CD4-positive, alpha-beta T cell treated with Interleukin-21 for 1 hour (primary cell): ENCODE measurements at regions not wholly inside any gene's neighbourhood (a gene's known extent, or its start where the extent isn't known, plus 50 kb on each side); places are given as distances from the start of the nearest gene placed in this dataset.

Experiments
- DNase-seq: peaks from one replicate; pipeline ENCODE4 v3.0.0-alpha.2; 2020

DNA sequence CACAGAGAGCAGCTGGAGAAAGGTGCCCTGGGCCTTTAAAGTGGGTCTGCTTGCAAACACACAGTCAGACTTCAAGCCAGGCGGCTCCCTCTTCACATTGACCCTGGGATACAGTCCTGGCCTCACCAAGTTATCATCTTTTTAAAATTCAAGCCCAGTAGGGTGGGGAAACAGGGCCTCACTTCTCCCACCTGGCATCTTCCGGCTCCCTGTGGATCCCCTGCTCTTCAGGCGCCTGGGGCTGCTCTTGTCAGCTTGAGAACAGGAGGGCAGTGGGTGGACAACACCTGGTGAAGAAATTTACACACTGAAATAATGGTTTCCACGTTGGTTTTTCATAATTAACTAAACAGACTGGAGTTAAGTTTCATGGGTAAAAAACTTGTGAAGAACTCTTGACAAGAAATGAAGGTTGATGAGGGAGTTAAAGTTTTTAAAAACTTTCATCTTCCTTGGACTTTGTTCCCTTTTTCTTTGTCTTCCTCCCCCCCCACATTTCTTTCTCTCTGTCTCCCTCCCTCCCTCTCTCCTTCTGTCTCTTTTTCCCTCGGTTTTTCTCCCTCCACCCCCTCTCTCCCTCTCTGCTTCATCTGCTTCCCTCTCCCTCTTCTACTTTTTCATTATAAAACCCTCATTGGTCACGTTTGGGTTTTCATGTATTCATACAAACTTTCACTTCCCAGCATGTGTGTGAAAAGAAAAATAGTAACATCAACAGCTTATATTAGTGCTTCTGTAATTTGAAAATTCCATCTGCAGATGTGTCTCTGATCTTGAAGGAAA, 219.6 kb downstream of the DMRT2 start:
- DNase-seq: no peak

DNA sequence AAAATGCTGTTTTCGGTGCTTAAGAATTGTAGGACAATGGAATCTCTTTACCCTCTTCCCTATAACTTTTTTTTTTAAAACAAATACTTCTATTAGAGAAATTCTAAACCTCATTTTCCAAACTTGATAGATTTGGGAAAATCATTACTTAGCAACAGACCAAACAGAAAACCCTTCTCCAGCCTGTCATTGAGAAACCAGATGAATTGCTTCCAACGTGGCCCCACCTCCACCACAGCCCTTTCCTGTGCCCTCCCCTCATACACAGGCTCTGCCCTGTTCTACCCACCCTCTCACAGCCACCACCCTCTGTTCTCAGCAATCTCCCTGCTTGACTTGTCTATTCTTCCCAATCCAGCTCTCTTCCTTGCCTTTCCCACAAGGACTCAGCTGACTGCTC, 221.2 kb downstream of the DMRT2 start:
- no peak for DNase-seq

DNA sequence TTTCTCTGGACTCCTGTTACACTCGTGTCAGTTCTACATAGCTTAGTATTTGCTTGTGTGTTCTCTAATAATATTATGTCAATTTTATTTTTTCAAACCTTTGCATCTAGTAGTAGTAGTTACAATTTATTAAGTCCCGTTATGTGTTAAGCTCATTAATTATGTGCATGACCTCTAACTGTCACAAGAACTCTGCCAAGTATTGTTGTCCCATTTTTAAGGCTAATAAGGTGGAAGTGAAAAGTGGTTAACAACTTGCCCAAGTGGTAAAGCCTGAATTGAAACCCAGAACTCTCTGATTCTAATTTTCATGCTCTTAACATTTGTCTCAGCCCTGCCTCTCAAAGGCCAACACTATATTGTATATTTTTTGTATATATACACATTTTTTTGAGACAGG, 221.6 kb downstream of the DMRT2 start:
- no peak for DNase-seq

DNA sequence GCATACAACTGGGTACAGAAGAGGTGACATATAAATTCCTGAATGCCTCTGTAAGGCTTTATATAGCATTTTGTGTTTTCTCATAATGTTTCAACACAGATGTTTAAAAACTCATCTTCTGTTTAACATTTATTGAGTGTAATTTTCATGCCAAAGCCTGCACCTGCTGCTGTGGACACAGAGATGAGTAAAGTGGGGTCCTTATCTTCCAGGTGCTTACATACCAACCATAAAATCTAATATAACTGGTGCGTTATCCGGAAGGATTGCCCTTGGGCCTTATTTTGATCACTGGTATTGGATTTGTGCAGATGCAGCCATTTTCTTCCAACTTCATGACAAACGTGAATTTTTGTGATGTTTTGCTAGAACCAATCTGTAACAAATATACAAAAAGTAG, 222.3 kb downstream of the DMRT2 start:
- no peak for DNase-seq

DNA sequence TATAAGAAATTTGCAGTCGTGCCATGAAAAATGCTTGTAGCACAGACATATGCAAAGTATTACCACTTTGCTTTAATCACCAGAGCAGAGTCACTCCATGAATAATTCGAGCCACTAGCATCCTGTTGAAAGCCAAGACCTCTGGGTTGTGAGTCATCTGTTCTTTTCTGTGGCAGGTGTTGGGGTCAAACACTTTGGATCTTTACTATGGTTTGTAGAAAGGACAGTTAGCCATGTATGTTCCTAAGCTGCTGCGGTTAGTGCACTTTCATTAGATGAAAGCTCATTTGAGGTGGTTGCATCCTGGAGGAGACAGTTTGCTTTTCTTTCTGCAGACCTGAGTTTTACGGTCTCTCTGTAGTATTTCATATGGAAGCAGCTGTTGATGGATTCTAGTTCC, 223.7 kb downstream of the DMRT2 start:
- DNase-seq: no peak

DNA sequence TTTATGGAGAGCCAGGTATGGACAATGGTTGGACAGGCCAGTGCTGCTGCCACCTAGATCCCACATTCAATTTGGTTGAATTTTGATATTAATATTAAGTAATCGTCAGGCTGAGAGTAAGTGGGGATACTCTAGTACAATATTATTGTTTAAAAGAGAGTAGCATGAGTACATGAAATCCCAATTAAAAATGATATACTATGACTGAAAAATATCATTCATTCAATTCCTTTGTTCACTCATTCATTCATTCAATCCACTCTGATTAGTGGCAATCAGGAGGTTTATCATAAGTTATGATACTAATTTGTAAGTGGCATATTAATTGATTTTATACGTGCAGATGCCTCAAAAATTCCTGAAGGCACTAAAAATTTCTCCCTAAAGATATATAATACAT, 224.2 kb downstream of the DMRT2 start:
- no peak for DNase-seq

DNA sequence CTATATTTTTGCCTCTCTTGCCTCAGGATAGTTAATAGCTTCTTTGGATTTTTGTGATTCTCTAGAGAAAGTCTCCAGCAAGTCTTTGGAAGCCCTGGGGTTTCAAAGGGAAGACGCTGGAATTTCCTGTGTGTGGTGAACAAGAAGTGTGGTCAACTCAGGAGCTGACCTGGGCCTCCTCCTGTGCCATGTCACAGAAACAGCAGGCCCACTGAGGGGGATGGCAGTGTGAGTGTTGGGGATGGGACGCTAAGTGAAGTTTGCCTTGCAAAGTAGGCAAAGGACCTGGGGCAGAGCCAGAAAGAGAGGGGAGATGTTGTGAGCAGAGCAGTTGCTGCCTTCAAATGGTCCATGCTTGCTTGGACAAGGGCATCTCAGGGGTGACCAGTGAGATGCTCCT, 226.3 kb downstream of the DMRT2 start:
- no peak for DNase-seq

DNA sequence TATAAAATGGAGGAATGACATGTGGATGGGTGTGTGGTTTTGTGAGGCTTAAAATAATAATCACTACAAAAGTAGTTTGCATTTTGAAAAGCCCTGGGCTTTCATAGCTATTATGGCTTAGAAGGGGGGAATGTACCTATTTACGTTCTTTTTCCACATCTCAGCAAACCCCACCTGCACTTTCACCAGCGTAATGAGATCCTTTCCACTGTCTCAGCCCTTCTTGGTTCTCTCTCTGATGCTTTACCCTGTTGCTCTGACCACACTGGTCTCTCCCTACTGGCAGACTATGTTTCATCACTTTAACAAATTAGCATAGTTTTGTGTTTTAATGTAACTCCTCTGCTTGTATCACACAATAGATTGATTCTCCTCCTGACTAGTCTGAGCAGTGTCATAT, 234.6 kb downstream of the DMRT2 start:
- DNase-seq: no peak

DNA sequence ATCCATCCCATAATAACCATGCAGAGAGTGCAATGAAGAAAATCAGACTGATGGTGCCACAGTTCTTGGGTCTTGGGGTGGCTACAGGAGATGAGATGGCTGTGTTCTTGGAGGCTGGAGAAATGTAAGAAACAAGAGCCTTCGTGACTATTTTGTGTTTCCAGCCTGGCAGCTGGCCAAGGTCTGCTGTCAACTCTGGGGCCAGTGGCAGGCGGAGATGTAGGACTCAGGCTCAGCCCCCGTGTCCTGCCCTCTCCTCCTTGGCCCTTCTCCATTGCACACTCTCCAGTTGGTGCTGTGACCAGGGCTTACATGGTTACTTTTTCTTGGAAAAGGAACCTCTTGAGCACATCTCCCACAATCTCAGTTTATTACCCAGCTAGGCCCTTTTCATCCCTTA, 235.4 kb downstream of the DMRT2 start:
- no peak for DNase-seq

DNA sequence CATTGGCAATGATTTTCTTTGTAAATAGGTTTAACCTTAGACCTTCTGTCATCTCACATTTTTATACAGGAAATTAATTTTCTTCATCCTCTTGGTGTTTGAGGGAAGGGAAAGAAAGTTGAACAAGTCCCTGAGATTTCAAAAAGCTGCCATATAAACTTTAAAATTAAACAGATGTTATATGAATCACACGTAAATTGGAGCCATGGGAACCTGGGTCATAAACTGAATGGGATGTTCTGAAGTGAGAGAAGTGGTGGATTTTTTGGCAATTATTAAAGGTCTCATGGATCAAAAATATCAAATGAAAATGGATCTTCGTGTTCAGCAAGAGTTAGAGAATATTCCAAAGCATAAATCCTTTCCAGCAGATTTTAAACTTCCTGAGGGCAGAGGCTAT, 242.2 kb downstream of the DMRT2 start:
- DNase-seq: no peak

DNA sequence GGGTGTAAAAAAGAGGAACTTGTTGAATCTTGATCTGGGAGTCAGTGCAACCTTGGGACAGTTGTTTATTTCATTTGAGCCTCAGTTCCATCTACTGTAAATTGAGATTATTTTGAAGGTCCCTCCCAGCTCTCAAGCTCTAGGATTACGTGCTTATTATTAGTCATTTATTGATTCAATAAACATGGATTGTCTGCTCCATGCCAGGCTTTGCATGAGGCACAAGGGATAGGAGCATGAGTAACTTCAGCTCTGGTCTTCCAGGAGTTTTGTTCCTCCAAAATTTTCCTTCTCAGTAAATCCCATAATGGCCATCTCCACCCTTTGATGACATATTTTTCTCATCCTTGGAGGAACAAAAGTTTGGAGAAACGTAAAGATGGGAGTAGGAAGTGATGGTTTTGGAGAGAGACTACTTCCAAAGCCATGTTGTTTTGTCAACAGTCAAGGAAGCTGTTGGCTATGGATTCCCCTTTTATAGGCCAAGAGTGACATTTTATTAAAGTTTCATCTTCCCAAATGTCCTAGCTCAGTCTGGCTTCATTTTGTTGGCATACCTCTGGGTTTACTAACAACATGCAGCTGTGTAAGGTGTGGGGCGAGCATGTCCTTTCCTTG, 244.6 kb downstream of the DMRT2 start:
- no peak for DNase-seq

DNA sequence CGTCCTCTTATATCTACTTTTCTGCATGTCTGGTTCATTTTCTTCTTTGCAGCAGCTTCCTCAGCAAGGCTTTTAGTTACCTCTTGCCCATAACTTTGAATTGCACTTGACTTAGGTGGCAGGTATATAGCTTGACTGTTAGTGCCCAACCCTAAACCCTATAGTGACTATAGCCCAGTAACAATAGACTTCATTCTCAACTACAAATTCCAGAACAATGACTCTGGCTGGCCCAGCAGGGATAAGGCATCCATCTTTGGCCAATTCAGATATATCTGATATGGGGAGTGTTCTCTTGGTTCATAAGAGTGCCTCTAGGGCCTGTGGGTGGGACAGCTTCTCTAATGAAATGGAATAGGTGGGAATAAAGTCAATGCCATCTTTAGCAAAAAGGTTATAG, 246.2 kb downstream of the DMRT2 start:
- DNase-seq: no peak

DNA sequence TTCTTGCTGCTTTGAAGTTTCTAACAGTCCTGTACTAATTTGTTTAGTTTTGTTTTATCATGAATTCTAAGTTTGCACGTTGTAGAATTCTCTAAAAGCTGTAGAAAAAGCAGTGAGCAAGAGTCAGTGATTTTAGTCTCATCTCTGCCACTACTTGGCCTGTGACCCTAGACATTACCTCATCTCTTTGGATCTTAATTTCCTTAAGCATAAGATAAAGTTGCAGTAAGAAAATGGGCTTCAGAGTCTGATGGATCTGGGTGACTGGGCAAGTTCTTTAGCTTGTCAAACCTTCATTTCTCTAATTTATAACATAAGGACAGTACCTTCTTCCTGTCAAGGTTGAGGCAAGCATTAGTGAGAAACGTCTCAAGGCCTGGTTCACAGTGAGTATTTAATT, 247.9 kb downstream of the DMRT2 start:
- DNase-seq: no peak

DNA sequence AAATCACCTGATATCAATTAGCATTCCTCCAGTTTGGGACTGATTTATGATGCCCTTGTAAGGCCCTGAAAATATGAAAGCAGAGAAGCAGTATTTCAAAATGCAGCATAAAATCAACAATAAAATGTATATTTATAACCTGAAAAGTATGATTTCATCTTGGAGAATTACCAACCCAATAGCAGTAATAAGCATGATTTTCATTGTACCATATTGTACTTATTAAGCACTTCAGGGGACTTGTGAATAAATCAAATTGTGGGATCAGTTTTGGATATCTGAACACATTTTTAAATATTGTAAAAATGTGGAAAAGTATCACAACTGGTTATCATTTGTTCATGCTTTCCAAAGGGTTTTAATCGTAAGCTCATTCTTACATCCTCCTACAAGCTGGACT, 250.8 kb downstream of the DMRT2 start:
- no peak for DNase-seq

DNA sequence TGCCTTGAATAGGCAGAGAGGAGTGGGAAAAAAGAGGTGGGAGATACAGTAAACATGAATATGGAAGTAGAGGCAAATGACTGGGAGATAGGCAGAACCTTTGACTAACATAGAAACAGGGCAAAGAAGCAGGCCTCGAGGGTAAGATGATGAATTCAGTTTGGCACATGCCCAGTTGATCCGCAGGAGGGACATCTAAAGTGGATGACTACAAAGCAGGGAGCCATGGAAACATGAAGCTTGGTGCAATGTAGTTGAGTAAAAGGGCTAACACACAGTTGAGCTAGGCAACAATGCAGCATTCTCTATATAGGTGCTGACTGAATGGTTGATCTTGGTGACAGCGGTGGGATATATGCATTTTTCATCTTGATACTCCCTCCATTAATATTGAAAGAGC, 253.8 kb downstream of the DMRT2 start:
- DNase-seq: no peak

DNA sequence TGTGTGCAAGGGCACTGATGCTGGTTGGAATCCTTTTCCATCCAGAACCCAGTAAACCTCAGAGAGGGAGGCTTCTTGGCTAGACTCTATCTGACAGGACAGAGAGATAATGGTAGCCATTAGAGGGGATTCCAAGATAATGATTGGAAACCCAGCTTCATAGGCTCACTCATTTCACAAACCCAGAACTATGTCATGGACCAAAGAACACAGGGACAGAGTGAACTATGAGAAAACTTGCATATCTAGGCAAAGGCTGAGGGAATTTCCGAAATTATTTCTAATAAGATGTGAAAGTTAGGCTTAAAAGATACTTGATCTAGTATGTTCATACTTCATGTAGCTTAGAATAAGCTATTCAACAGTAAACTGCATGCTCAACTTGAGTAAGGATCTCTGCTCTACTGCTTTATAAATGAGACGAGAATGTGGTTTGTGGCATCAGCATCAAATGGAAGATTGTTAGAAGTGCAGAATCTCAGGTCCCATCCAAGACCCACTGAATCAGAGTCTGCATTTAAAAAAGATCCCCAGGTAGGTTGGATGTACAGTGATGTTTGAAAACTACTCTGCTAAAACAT, 261.4 kb downstream of the DMRT2 start:
- no peak for DNase-seq

DNA sequence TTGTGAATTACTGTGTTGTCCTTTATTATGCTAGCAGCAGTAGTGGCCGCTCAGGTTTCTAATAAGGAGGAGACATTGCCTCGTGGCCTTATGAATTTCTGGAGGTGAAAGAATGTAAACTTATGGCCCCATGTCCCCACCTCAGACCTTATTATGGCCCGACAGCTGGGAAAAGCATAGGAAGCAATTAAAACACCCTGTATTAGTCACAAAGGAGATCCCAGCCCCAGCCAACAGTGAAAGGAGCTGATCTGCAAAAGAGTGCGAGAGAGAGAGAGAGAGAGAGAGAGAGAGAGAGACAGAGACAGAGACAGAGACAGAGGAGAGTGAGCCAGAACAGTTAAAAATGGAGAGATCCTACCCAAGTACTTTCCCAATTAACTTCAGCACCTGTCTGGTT, 269.3 kb downstream of the DMRT2 start:
- no peak for DNase-seq

DNA sequence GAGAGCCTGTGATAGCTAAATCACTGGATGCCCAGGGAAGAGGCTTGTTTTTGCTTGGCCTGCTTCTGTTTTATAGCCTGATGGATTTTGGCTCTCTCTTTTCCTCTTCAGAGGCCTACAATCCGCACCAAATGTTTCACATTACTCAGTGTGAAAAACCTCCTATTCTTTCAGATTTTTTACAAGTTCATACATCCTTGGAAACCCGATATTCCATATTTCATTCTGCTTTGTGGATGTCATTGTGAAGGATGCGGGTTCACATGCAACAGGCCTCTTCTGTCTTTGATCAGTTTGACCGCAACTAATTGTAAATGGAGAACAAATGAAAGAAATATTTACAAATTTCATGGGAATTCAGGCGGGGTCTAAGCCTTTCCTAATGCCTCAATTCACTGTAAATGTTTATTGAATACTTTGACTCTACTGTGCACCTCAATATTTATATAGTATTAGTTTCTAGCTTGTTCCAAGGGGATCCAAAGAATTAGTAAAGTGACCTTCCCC, 269.9 kb downstream of the DMRT2 start:
- DNase-seq: no peak

DNA sequence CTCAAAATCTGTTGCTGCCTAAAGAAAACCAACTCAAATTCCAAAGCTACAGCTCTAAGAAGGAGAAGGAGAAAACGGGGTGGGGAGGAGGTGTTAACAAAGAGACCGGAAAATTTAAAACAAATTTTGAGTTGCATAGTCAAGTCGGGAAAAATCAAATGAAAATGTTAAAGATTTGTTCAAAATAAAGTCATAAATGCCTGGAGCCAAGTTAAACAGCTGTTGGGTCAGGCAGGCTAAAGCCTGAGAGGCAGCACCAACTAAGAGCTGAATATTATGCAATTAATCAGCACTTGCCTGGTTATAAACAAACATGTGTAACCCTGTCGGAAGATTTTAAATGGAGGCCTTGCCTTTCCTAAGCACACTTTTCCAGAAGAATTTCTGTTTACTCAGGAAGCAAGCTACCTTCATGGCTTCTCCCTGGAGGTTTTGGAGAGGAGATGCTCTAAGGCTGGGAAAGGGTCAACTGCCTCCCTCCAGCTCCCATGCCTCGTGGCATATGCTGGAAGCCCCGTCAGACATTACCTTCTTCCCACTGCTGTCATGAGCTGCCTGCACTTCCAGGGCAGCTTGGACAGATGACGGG, 270.5 kb downstream of the DMRT2 start:
- no peak for DNase-seq

DNA sequence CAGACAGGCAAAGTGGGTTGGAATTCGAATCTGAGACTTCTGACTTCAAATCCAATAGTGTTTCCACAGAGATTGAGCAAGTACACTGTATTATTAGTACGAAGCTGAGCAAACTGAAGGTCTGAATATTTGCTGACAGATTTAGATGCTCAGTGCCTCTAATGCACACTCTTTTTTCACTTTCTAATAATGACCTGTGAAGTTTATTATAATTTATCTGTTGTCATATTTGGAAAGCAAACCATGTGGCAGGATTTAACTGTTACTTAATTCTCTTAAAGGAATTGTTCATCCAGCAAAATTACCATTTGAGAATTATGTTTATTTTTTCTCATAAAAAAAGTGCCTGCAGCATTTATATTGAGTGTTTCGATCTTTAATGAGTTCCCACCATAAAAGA, 277.3 kb downstream of the DMRT2 start:
- no peak for DNase-seq

DNA sequence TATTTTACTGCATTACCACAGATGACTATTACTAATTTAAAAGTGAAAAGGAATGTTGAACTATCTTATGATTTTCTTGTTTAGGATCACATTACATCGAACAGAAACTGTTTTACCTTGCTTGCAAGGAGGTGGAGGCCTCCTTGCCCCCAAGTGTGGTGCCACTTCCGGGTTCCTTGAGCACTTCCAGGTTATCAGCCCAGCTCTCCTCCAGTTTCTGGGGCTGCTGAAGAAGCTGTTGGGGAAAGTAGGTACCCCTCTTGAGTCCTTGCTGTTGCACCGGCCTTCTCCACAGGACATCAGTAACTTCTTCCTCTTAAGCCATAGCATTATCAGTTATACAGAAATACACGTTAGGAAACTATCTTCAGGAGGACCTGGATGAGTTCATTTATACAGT, 278.2 kb downstream of the DMRT2 start:
- no peak for DNase-seq

DNA sequence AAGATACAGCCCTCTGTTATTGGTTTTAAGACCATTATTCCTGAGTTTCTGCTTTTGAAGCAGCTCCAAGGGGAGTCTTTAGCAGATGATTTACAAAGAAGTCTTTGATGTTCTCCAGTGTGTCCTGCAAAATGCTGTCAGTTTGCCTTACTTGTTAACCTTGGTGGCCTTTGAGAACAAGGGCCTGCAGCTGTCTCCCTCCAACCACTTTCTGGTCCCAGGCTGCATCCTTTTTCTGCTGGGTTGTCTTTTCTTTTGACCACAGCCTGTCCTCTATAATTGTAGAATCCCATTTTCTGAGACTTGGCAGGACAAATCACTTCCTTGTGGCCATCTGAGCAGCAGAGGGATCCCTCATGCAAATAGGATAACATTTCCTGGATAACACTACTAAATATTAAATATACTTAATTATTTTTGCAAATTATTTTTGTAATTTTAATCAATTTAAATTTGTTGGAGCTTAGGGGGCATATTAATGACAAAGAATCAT, 281.4 kb downstream of the DMRT2 start:
- no peak for DNase-seq

DNA sequence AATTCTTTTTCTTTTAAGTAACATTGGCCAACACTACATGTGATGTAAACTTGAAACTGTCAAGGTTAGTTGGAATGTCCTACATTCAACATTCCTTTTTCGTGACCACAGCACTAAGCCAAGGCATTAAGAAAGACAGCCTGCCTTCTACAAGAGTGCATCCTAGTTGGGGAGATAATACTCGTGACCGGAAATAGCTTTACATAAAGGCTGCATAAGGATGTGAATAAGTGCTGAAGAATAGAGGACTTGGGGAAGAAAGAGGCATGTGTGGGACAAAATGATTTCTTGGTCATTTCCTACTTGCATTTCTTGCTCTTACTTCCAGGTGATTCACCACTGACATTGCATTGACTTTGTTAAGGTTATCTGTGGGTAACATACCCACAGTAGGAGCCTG, 282.0 kb downstream of the DMRT2 start:
- no peak for DNase-seq

DNA sequence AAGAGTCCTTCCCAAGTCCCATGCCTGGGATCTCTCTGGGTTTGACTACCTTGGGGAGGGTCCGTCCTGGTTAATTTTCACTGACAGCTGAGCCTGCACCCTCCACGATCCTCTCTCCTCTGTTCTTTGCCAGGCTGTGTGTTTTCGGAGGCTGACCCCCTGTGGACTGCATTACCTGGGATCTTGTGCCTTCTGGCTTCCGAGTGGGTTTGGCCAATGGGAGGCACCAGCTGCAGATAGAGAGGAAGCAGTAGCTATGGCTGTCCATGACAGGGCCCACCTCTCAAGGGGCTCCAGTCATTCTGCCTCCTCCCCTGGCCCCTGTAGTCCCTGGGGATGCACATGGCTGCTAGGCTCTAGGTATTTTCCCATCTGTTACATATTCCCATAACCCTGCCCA, 285.0 kb downstream of the DMRT2 start:
- no peak for DNase-seq
